Adrenal gland (tissue), 5 donors: ENCODE measurements at regions not wholly inside any gene's neighbourhood (a gene's known extent, or its start where the extent isn't known, plus 50 kb on each side); places are given as distances from the start of the nearest gene placed in this dataset.

Source experiments
- CTCF ChIP-seq, 6 experiments: fragments of 450-650 bp in 4 of 6; fragments of 200-600 bp in 2 of 6; sonication (generic) in 1 of 6; IDR thresholded peaks; 1 replicate in 5 of 6; 2 replicates in 1 of 6; pipeline versions ENCODE4 v1.5.1 to v1.8.0; 2016 to 2021; ENCODE audit warnings: antibody characterized with exemption in 6 of 6, mild to moderate bottlenecking in 2 of 6, moderate library complexity in 1 of 6
- POLR2A ChIP-seq, 2 donors: fragments of 450-650 bp; IDR thresholded peaks; one replicate each; pipeline ENCODE4 v1.6.1; 2017; ENCODE audit warnings: antibody characterized with exemption in 2 of 2, mild to moderate bottlenecking in 2 of 2, moderate library complexity in 1 of 2
- donor health status: DM: no; HTN: no; CAD: no.

DNA sequence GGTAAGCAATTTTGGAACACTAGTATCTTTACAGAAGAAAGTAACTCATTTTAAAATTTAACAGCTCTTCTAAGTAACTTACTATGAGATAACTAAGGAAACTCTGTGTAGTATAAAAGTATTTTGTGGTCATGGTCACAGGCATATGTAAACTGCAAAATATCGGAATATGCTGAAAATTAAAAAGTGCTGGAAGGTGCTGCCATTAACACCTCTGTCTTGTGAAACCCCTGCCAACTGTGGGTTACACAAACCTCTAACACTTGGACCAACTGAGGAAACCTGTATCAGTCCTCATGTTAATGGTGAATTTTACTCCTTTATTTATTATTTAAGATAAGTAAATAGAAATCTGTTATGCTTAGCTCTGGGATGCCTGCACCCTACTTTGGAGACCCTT, 206.7 kb downstream of the LACC1 start:
- no peak for TF ChIP-seq CTCF (IDR thresholded peaks at IDR 0.05)
- no peak for TF ChIP-seq POLR2A (IDR thresholded peaks at IDR 0.05)
